HG02840 (cell line): ENCODE measurements at regions not wholly inside any gene's neighbourhood (a gene's known extent, or its start where the extent isn't known, plus 50 kb on each side); places are given as distances from the start of the nearest gene placed in this dataset.
"Not testable (repeated sequence)": the region's sequence is repeated elsewhere in the genome, so short reads cannot be mapped to it uniquely, and the experiment has no call there.

Experiments used
- ATAC-seq: cut with Tn5 transposase; IDR thresholded peaks from one replicate; pipeline ENCODE4 v1.9.1; 2021; ENCODE audit warnings: mild to moderate bottlenecking, moderate library complexity, moderate number of reproducible peaks; ENCODE audit not compliant: unreplicated experiment, low FRiP score

DNA sequence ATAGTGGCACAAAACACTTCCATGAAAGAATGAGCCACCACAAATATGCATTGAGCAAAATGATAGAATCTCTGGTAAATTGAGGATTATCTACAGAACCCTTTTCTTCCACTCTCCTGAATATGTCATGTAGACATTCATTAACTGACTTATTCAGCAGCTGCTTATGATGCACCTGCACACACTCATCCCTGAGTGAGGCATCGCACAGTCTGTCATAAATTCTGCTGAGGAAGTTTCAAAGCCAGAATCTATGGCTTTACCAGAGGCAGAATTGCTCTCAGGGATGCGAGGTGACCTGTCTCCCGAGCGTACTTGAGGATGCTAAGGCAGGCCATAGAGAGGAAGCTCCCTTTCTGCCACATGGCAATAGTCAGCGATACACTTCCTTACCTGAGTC lies 1090.2 kb downstream of the UQCRFS1 start:
- ATAC-seq, result no peak

DNA sequence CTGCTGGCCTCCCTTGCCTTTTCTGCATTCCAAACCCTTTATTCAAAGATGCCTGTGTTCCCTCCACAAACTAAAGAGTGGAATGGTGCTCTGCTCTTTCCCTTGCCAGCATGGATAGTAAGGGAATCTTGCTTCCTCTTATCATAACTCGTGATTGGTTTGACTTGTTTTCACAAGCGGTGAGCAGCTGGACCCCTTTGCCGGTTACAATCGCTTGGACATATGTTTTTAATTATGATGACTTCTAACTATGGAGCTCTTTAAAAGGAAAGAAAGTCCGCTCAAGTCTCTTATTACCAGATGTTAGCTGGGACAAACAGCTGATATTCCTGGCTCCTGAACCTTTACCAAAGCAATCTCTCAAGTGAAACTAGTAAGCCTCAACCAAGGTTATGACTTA lies 1094.7 kb downstream of the UQCRFS1 start:
- ATAC-seq, result no peak

DNA sequence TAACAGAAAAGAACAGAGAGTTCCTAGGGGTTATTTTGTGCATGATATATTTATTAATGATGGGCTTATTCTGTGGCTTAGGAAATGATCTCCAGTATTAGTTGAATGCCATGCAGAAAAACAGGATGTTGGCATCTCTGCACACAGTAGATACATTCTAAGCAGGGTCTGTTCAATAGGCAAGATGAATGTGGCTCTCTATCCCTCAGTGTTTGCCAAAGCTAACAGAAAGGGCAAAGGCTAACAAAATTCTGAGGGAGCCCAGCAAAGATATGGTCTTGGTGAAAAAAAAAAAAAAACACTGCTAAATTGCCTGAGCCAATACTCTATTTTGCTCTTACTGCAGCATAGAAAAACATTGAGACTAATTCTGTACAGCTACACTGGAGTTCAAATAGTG lies 1095.8 kb downstream of the UQCRFS1 start:
- no peak for ATAC-seq

DNA sequence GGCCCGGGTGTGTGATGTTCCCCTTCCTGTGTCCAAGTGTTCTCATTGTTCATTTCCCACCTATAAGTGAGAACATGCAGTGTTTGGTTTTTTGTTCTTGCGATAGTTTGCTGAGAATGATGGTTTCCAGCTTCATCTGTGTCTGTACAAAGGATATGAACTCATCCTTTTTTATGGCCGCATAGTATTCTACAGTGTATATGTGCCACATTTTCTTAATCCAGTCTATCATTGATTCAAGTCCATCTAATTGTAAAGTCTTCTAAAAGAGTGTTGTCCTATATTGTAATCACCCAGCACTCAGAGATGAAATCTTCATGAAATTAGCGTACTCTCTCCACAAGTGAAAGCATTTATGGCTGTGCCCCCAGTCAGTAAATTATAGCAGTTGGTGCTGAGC lies 1096.6 kb downstream of the UQCRFS1 start:
- not testable (repeated sequence) for ATAC-seq

DNA sequence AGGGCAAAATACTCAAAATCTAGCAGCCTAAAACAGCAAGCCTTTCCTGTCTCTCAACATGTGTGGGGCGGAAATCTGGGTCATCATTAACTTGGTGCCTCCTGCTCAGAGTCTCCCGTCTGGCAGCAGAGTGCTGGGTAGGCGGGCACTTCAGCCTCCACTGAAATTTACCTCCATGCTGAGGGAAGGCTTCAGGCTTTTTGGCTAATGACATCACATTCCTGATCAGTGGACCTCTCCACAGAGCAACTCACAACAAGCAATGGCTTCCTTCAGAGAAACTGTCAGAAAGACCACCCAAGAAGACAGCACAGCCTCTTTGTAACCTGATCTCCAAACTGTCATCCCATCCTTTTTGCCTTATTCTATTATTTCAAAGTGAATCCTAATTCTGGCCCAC lies 1109.0 kb downstream of the UQCRFS1 start:
- no peak for ATAC-seq

DNA sequence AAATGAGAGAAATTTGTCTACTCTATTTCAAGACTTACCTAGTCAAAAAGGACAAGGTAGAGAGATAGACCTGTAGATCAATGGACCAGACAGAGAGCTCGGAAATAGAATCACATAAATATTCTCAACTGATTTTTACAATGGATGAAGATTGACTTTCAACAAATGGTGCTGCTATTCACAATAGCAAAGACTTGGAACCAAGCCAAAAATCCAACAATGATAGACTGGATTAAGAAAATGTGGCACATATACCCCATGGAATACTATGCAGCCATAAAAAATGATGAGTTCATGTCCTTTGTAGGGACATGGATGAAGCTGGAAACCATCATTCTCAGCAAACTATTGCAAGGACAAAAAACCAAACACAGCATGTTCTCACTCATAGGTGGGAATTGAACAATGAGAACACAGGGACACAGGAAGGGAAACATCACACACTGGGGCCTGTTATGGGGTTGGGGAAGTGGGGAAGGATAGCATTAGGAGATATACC lies 1128.2 kb downstream of the UQCRFS1 start:
- ATAC-seq, result not testable (repeated sequence)

DNA sequence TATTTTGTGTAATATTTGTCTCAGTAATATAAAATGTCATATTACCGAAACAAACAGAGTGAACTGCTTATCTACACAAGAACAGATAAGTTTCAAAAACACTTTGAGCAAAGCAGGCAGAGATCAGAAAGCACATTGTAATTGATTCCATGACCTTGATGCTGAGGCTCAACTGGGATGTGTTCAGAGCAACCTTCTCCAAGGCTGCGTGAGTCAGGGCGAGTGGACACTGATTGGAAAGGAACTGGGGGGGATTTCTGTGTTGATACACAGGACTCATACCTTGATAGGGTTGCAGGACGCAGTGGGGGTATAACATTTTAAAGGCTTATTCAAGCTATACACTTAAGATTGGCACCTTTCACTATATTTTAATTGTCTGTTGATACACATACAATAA lies 1136.3 kb downstream of the UQCRFS1 start:
- no peak for ATAC-seq

DNA sequence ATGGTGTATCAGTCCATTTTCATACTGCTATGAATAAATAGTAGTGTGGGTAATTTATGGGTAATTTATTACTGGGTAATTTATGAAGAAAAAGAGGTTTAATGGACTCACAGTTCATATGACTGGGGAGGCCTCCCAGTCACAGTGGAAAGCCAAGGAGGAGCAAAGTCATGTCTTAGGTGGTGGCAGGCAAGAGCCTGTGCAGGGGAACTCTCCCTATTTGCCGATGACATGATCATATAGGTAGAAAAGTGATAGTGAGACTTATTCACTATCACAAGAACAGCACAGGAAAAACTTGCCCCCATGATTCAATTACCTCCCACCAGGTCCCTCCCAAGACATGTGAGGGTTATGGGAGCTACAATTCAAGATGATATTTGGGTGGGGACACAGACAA lies 1137.7 kb downstream of the UQCRFS1 start:
- no peak for ATAC-seq

DNA sequence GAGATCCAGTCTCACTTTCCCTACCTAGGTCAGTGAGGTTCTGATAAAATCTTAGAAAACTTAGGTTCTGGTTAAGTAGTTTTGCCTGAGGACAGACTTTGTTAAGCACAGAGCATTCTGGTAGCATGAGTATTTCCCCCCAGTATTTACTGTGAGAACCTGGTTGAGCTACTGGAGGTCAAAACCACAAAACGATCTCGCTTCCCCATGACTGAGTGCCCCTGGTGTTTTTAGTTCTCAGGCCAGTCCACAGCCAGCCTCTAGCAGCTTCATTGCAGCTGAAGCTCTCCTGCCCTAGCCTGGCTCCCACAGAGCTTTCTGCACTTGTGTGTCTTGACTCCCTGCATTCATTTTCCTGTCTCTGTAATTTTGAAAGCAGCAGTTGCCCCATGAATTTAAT lies 1138.2 kb downstream of the UQCRFS1 start:
- no peak for ATAC-seq

DNA sequence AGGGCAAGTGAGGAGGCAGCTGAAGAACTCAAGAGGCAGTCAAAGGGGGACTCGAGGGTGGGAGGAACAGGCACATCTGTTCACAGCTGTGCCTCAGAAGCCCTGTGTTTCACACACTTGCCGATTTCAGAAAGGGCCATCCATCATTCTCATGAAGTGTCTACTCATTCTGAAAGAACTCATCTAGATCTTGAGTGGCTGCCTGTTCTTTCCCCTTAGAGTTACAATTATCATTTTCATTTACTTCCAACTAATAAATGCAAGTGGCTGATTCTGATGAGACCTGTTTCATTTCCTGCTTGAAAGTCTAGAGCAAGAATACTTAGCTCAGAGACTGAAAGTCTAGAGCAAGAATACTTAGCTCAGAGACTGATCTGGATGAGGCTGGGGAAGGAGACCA lies 1145.1 kb downstream of the UQCRFS1 start:
- ATAC-seq, result no peak

DNA sequence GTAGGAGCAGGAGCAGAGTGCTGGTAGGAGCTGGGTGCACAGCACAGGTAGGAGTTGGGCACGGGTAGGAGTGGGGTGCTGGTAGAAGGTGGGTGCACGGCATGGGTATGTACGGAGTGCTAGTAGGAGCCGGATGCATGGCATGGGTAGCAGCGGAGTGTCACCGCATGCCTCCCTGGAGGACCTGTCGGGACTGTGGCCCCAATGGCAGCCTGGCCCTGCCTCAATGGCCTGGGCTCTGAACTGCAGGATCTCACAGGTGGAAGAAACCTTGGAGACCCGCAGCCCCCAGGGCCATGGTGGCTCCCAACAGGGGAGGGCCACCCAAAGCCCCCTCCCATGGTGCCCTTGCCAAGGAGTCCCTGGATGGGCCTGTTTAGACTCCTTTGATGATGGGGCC lies 1146.0 kb downstream of the UQCRFS1 start:
- no peak for ATAC-seq

DNA sequence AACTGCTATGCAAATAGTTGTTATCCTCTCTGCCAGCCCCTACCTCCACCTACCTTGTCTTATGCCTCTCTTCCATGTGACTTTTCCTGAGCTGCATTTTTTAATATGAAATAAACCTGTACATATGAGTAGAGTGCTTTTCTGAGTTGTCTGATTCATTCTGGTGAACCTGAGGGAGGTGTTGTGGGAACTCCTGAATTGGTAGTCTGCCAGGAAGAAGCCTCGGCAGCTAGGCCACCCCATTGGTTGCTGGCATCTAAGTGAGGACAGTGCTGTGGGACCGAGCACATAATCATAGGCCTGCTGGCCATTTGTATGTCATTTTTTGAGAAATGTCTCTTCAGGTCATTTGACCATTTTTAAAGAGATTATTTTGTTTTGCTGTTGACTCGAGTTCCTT lies 1146.8 kb downstream of the UQCRFS1 start:
- no peak for ATAC-seq

DNA sequence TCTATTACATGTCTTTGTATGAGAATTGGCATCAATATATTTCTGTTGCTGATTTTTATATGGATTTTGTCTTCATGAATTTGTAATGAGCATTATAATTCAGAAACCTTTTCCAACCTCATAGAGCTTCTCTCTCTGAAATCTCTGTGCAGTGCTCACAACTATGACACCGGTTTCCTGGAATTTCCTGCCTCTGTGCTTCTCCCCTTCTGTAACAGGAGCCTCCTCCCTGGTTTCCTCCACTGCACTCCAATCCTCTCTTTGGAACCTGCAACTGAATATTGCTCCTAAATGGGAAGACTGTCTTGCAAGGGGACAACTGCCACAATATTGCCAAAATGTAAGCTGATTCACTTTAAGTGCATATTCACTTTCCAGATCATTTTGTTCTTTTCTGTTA lies 1147.9 kb downstream of the UQCRFS1 start:
- ATAC-seq, result no peak

DNA sequence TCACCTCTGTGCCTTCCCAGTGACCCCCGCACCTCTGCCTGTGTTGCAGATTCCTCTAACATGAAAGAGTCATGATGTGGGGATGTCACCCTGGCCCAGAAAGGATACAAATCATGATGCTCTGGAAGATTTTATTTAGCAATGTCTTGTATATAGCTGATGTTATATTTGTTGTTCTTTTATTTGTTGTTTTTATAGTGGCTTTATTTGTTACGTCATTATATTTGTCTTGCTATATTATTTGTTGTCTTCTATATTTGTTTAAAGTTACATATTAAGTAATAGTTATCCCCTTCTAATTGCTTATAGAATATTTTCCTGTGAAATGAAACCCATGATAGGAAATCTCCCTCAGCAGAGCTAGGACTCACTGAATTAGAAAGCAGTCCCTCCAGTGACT lies 1149.2 kb downstream of the UQCRFS1 start:
- no peak for ATAC-seq

DNA sequence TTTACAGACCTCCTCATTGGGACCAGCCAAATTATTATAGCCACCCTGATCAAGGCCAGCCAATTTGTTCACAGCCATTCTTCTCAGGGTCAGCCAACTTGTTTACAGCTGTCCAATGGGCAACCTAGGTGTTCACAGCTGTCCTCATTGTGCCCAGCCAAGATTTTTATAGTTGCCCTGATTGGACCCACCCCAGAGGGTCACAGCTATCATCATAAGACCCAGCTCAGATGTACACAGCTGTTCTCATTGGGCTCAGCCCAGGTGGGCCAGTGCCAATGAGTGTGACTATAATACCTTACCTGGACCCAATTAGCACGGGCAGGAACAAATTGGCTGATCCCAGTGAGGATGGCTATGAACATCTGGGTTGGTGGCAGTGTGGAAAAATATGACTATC lies 1151.8 kb downstream of the UQCRFS1 start:
- no peak for ATAC-seq

DNA sequence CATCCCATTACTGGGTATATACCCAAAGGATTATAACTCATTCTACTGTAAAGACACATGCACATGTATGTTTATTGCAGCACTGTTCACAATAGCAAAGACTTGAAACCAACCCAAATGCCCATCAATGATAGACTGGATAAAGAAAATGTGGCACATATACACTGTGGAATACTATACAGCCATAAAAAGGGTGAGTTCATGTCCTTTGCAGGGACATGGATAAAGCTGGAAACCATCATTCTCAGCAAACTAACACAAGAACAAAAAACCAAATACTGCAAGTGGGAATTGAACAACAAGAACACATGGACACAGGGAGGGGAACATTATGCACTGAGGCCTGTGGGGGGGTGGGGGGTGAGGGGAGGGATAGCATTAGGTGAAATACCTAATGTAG lies 1155.9 kb downstream of the UQCRFS1 start:
- not testable (repeated sequence) for ATAC-seq

DNA sequence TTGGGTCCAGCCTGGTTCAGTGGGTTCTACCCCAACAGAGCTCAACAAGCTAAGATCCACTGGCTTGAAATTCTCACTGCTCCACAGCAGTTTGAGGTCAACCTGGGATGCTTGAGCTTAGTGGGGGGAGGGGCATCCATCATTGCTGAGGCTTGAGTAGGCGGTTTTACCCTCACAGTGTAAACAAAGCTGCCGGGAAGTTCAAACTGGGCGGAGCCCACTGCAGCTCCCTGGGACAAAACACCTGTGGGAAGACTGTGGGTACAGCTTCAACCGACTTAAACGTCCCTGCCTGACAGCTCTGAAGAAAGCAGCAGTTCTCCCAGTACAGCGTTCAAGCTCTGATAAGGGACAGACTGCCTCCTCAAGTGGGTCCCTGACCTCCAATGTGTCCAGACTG lies 1161.9 kb downstream of the UQCRFS1 start:
- ATAC-seq, result no peak

DNA sequence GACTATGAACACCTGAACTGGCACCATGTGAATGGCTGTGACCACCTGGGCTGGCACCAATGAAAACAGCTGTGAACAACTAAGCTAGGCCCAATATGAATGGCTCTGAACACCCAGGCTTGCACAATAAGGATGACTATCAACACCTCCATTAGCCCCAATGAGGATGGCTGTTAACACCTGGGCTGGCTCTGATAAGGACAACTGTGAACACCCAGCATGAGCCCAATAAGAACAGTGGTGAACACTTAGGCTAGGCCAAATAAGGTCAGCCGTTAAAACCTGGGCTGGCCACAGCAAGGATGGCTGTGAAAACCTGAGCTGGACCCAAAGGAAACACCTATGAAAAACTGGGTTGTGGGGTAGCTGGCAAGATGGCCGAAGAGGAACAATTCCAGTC lies 1163.1 kb downstream of the UQCRFS1 start:
- ATAC-seq, result no peak

DNA sequence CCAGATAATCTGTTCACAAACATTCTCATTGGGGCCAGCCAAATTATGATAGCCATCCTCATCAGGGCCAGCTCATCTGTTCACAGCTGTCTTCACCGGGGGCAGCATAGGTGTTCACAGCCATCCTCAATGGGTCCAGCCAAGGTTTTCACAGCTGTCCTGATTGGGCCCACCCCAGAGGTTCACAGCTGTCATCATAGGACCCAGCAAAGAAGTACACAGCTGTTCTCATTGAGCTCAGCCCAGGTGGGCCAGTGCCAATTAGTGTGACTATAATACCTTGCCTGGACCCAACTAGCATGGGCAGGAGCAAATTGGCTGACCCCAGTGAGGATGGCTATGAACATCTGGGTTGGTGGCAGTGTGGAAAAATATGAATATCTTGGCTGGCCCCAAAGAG lies 1166.0 kb downstream of the UQCRFS1 start:
- no peak for ATAC-seq

DNA sequence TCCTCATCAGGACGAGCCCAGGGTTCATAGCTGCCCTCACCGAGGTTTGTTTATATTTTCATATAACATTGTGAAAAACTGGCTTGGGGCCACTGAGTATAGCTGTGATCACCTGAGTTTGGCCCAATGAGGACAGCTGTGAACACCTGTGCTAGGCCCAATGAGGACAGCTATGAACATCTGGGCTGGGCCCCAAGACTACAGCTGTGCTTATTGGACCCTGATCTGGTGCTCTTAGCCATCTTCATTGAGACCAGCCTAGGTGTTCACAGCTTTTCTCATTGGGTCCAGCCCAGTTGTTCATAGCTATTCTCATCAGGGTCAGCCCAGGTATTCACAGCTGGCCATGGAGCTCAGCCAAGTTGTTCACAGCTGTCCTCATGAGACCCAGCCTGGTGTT lies 1167.3 kb downstream of the UQCRFS1 start:
- ATAC-seq, result no peak

DNA sequence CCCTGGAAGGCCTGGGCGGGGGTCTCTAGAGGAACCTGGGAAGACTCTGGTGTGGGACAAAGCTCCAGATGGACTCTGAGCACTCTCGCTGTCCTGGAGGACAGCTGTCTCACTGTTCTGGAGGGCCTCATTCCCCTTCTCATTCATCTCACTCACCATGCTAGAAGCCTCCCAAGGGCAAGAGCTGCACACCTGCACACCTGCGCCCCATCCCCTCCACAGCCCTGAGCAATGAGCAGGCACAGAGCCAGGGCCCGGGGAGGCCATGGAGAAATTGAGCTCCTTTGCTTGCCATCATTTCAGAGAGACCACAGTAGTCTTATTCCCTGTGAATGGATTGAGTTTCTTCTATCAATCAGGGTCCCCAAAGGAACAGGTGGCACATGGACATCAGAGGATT lies 1168.5 kb downstream of the UQCRFS1 start:
- ATAC-seq, result no peak

DNA sequence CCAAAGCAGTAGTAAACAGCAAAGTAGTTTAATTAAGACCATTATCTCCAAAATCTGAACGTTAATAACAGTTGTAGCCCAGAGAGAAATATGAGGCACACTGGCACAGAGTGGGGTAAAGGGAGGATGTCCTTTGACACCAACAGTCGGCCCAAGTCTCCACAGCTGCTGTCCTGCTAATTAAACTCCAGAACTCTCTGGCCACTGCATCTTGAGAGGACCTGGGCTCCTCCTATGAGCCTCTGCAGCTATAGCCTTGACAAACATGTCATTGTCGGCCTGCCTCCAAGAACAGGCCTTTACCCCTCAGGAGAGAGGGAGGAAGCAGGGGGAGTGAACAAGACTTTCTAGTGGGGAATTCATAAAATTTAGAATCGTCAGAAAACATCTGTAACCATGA lies 1170.4 kb downstream of the UQCRFS1 start:
- no peak for ATAC-seq

DNA sequence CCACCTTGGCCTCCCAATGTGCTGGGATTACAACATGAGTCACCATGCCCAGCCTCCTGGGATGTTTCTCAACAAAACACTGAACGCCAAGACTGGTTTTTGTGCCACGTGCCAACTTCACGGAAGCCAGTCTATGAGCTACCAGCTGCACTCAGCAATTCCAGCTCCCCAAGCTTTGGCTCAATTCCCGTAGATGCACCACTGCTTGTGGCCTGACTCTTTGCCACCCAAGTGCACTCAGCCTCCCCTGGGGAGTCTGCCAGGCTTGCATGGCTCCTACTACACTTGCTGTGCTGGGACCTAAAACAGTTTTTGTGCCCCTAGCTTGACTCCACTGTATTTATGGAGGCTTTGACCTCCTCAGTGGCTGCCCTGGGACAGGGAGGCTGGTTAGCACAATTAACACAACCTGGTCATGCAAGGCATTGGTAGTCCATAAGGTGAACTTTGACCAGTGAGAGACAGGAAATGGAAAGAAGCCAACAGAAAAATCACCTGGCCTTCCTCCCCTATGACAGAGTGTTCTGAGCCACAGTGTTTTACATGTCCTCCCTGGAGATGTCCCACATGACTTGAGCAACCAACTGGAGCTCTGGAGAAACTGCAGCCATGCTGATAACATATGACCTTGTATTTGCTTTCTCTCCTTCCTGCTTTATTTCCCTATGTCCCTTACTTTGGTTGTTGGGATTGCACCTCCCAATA lies 1173.1 kb downstream of the UQCRFS1 start:
- ATAC-seq, result no peak
